ENCODE measurements at regions not wholly inside any gene's neighbourhood (a gene's known extent, or its start where the extent isn't known, plus 50 kb on each side); places are given as distances from the start of the nearest gene placed in this dataset.

DNA sequence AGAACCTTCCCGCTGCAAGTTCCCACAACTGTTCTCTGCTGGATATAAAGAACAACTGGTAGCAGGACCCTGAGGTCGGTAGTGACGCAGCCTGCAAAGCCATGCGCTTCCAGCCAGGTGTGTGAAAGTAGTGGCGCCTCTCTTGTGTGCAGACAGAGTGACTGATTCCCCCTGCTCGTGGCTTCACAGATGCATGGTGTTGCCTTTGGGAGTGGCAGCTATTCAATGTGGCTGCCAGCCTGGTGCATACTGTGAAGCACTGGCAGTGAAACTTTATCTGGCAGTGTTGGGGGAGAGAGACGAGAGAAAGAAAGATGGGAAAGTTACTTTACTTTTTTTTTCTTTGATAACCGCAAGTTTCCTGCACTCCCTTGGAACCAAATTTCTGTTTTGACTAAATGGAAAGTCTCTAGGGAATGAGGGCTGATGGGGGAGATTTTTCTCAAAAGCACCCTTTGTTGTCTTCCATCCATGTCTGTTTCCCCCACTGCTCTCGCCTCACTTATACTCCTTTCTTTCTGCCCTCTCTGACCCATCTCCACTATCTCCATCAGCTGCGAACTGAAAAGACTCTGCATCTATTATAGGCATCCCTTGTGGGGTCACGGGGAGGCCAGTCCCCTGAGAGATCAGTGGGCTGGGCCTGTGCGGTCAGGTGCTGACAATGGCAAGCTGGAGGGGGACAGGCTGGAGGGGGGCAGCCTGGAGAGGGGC lies 90.0 kb upstream of the TNP1 start:
- no peaks in the 10 kb centered on the region; the same call in 1 of the 2 replicates for H3K27me3 ChIP-seq (ENCODE audit: control insufficient read depth, low read length)
- H3K27ac ChIP-seq (ENCODE audit: low read depth, low read length), result no peak overlapping the region
- no peak overlapping the region for H3K4me3 ChIP-seq (ENCODE audit: low read length)
- no peak overlapping the region for H3K4me2 ChIP-seq (ENCODE audit: low read length)
- H3K9me3 ChIP-seq (ENCODE audit: control insufficient read depth, insufficient read depth, low read length), result no peaks in the 10 kb centered on the region
- no peaks in the 10 kb centered on the region for H3K9me2 ChIP-seq (replicated peaks; ENCODE audit: control insufficient read depth, low read length)
- H4K20me1 ChIP-seq (ENCODE audit: control insufficient read depth, insufficient read depth, low read depth, low read length), result no peaks in the 10 kb centered on the region
- no peaks in the 10 kb centered on the region for H3F3A ChIP-seq (ENCODE audit: control insufficient read depth, insufficient read depth)
- no peaks in the 10 kb centered on the region for H3K79me2 ChIP-seq (ENCODE audit: control insufficient read depth, low read length)
- H3K4me1 ChIP-seq (ENCODE audit: control insufficient read depth, low read length), result no peaks in the 10 kb centered on the region
- TF ChIP-seq EZH2phosphoT487 (IDR thresholded peaks at IDR 0.05; ENCODE audit: borderline replicate concordance, low read length), result no peak
- TF ChIP-seq, protein P1, sequence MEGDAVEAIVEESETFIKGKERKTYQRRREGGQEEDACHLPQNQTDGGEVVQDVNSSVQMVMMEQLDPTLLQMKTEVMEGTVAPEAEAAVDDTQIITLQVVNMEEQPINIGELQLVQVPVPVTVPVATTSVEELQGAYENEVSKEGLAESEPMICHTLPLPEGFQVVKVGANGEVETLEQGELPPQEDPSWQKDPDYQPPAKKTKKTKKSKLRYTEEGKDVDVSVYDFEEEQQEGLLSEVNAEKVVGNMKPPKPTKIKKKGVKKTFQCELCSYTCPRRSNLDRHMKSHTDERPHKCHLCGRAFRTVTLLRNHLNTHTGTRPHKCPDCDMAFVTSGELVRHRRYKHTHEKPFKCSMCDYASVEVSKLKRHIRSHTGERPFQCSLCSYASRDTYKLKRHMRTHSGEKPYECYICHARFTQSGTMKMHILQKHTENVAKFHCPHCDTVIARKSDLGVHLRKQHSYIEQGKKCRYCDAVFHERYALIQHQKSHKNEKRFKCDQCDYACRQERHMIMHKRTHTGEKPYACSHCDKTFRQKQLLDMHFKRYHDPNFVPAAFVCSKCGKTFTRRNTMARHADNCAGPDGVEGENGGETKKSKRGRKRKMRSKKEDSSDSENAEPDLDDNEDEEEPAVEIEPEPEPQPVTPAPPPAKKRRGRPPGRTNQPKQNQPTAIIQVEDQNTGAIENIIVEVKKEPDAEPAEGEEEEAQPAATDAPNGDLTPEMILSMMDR (IDR thresholded peaks at IDR 0.05; ENCODE audit: low read depth, low read length, poor library complexity, severe bottlenecking), result no peak
- no peaks in the 10 kb centered on the region for H3K36me3 ChIP-seq (ENCODE audit: control insufficient read depth, low read length)

DNA sequence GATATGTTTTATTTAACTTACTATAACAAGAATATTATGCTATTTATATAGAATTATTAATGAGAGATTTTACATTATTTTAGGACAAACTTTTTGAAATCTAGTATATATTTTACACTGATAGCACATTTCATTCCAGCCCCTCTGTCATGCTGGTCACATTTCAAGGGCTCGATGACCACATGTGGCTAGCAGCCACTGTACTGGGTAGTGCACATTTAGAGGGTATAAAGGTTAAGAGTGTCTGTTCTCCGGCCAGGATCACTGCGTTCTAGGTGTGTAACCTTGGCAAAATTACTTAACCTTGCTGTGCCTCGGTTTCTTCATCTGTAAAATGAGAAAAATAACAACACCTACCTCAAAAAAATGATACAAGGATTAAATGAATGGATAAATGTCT lies 87.2 kb upstream of the TNP1 start:
- Histone ChIP-seq H3K9me2 (replicated peaks; ENCODE audit: control insufficient read depth, low read length) (no peaks in the 10 kb centered on the region), H3K27ac (ENCODE audit: low read depth, low read length) (no peak overlapping the region), H3K4me3 (ENCODE audit: low read length) (no peak overlapping the region), H3F3A (ENCODE audit: control insufficient read depth, insufficient read depth) (no peaks in the 10 kb centered on the region), H3K27me3 (ENCODE audit: control insufficient read depth, low read length) (no peaks in the 10 kb centered on the region; the same call in 1 of the 2 replicates), H4K20me1 (ENCODE audit: control insufficient read depth, insufficient read depth, low read depth, low read length) (no peaks in the 10 kb centered on the region), H3K79me2 (ENCODE audit: control insufficient read depth, low read length) (no peaks in the 10 kb centered on the region), H3K4me1 (ENCODE audit: control insufficient read depth, low read length) (no peaks in the 10 kb centered on the region), H3K4me2 (ENCODE audit: low read length) (no peak overlapping the region), H3K9me3 (ENCODE audit: control insufficient read depth, insufficient read depth, low read length) (no peaks in the 10 kb centered on the region), H3K36me3 (ENCODE audit: control insufficient read depth, low read length) (no peaks in the 10 kb centered on the region)
- TF ChIP-seq EZH2phosphoT487 (IDR thresholded peaks at IDR 0.05; ENCODE audit: borderline replicate concordance, low read length), result no peak
- TF ChIP-seq, protein P1 (IDR thresholded peaks at IDR 0.05; ENCODE audit: low read depth, low read length, poor library complexity, severe bottlenecking), result no peak

DNA sequence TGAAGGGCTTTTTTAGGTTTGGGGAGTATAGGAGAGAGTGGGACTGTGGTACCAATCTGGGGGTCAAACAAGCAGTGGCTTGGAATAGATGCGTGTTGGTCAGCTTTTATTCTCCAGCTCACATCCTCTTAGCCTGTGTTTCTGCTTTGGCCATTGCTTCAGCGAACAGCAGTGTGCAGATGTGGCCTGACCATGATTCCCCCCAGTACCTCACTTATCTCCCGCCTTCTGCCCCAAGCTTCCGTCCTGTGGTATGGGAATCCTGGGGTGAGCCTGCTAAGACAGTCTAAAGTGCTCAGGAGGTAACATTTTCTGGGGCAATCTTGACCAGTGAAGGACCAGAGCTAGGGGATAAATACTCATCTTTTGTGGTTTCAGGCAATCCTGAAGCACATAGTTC lies 84.9 kb upstream of the TNP1 start:
- no peaks in the 10 kb centered on the region for H3K4me1 ChIP-seq (ENCODE audit: control insufficient read depth, low read length)
- no peaks in the 10 kb centered on the region for H3F3A ChIP-seq (ENCODE audit: control insufficient read depth, insufficient read depth)
- no peaks in the 10 kb centered on the region for H3K9me3 ChIP-seq (ENCODE audit: control insufficient read depth, insufficient read depth, low read length)
- H3K27ac ChIP-seq (ENCODE audit: low read depth, low read length), result no peak overlapping the region
- H3K27me3 ChIP-seq (ENCODE audit: control insufficient read depth, low read length), result no peaks in the 10 kb centered on the region; the same call in 1 of the 2 replicates
- H3K4me3 ChIP-seq (ENCODE audit: low read length), result no peak overlapping the region
- no peak overlapping the region for H3K4me2 ChIP-seq (ENCODE audit: low read length)
- H3K79me2 ChIP-seq (ENCODE audit: control insufficient read depth, low read length), result no peaks in the 10 kb centered on the region
- H4K20me1 ChIP-seq (ENCODE audit: control insufficient read depth, insufficient read depth, low read depth, low read length), result no peaks in the 10 kb centered on the region
- TF ChIP-seq, protein P1 (IDR thresholded peaks at IDR 0.05; ENCODE audit: low read depth, low read length, poor library complexity, severe bottlenecking), result no peak
- TF ChIP-seq EZH2phosphoT487 (IDR thresholded peaks at IDR 0.05; ENCODE audit: borderline replicate concordance, low read length), result no peak
- H3K9me2 ChIP-seq (replicated peaks; ENCODE audit: control insufficient read depth, low read length), result no peaks in the 10 kb centered on the region
- H3K36me3 ChIP-seq (ENCODE audit: control insufficient read depth, low read length), result no peaks in the 10 kb centered on the region

Measured in DOHH2 (cell line).